H1 (cell line): ENCODE measurements at regions not wholly inside any gene's neighbourhood (a gene's known extent, or its start where the extent isn't known, plus 50 kb on each side); places are given as distances from the start of the nearest gene placed in this dataset.

ENCODE experiments used
- CTCF ChIA-PET: fragments of 300-600 bp; sonication (Branson Sonifier 250); formaldehyde crosslinking; loops from one replicate; lab custom pipeline; 2021; ENCODE audit not compliant: partially characterized antibody; lab: Charles Lee
- POLR2A ChIA-PET: fragments of 300-600 bp; sonication (Branson Sonifier 250); formaldehyde crosslinking; loops from one replicate; lab custom pipeline; 2021; ENCODE audit warnings: inconsistent platforms; ENCODE audit not compliant: partially characterized antibody; lab: Charles Lee
- DNase-seq, 2 experiments: peaks; one replicate each; pipeline versions ENCODE4 v3.0.0 to v3.0.0-alpha.2; 2010 to 2022; ENCODE audit warnings: low spot score in 2 of 2, low read depth in 1 of 2, mixed read lengths in 1 of 2
- FAIRE-seq: peaks from 2 replicates; lab custom pipeline; 2011; peaks lifted over from hg19 to GRCh38; lab: Jason Lieb, UNC
- H2AFZ ChIP-seq: 2 replicates; pipeline ENCODE4 v1.8.1; 2012; ENCODE audit warnings: low read length, inconsistent platforms
- H2AK5ac ChIP-seq: 2 replicates; pipeline ENCODE4 v1.6.1; 2013; ENCODE audit warnings: low read depth, low read length
- H2BK120ac ChIP-seq: replicated peaks from 2 replicates; pipeline ENCODE3; 2013; ENCODE audit warnings: low read depth, low read length, inconsistent platforms
- H2BK12ac ChIP-seq: 2 replicates; pipeline ENCODE4 v1.6.1; 2013; ENCODE audit warnings: low read depth, low read length
- H2BK15ac ChIP-seq: 2 replicates; pipeline ENCODE4 v1.6.1; 2013; ENCODE audit warnings: low read length
- H2BK20ac ChIP-seq: 2 replicates; pipeline ENCODE4 v1.6.1; 2013; ENCODE audit warnings: low read length
- H2BK5ac ChIP-seq: 2 replicates; pipeline ENCODE4 v1.6.1; 2013; ENCODE audit warnings: low read depth, low read length
- H3K14ac ChIP-seq: 2 replicates; pipeline ENCODE4 v1.6.1; 2013; ENCODE audit warnings: inconsistent platforms; ENCODE audit not compliant: insufficient read length
- H3K18ac ChIP-seq: 2 replicates; pipeline ENCODE4 v1.6.1; 2013; ENCODE audit warnings: low read length; ENCODE audit errors: extremely low read depth
- H3K23ac ChIP-seq: 2 replicates; pipeline ENCODE4 v1.6.1; 2013; ENCODE audit warnings: inconsistent platforms; ENCODE audit not compliant: insufficient read length
- H3K23me2 ChIP-seq: 2 replicates; pipeline ENCODE4 v1.6.1; 2013; ENCODE audit warnings: low read depth, low read length
- H3K27ac ChIP-seq: 2 replicates; pipeline ENCODE4 v1.6.1; 2011; ENCODE audit warnings: low read depth, low read length, inconsistent platforms
- H3K27me3 ChIP-seq, 4 experiments: replicated peaks in 1 of 4; 1 replicate in 1 of 4; 2 replicates in 3 of 4; pipeline versions ENCODE4 v1.6.1 to v1.8.1; 2011 to 2013; ENCODE audit warnings: low read length in 3 of 4, mild to moderate bottlenecking in 3 of 4, inconsistent platforms in 2 of 4, mixed read lengths in 2 of 4, moderate library complexity in 1 of 4; ENCODE audit not compliant: control insufficient read depth in 3 of 4, insufficient read depth in 3 of 4; ENCODE audit errors: extremely low read depth in 1 of 4
- H3K36me3 ChIP-seq, 4 experiments: 2 replicates each; pipeline versions ENCODE4 v1.6.1 to v1.8.1; 2011 to 2013; ENCODE audit warnings: mild to moderate bottlenecking in 4 of 4, low read length in 3 of 4, moderate library complexity in 2 of 4, control low read depth in 1 of 4, inconsistent platforms in 1 of 4; ENCODE audit not compliant: insufficient read depth in 4 of 4, control insufficient read depth in 2 of 4
- H3K4ac ChIP-seq: replicated peaks from 2 replicates; pipeline ENCODE3; 2013; ENCODE audit warnings: low read length, low read depth, mixed read lengths, inconsistent platforms; ENCODE audit not compliant: insufficient read length
- H3K4me1 ChIP-seq, 4 experiments: replicated peaks in 1 of 4; 1 replicate in 1 of 4; 2 replicates in 3 of 4; pipeline versions ENCODE4 v1.6.1 to v1.8.1; 2011 to 2013; ENCODE audit warnings: low read length in 3 of 4, inconsistent platforms in 2 of 4, mixed read lengths in 1 of 4; ENCODE audit not compliant: insufficient read depth in 4 of 4, control insufficient read depth in 3 of 4
- H3K4me2 ChIP-seq, 2 experiments: 2 replicates each; pipeline versions ENCODE4 v1.6.1 to v1.8.1; 2011 to 2013; ENCODE audit warnings: low read depth in 2 of 2, low read length in 2 of 2, control low read depth in 1 of 2, inconsistent platforms in 1 of 2, mild to moderate bottlenecking in 1 of 2; ENCODE audit not compliant: insufficient read depth in 1 of 2
- H3K4me3 ChIP-seq, 4 experiments: fragments of 200-600, 300-600 bp in 1 of 4; sonication (generic), shearing (Covaris generic), sonication (Bioruptor Twin) in 1 of 4; 2 replicates each; pipeline versions ENCODE4 v1.5.1 to v1.8.1; 2011 to 2016; ENCODE audit warnings: low read length in 4 of 4, low read depth in 3 of 4, control low read depth in 2 of 4, inconsistent platforms in 2 of 4, mild to moderate bottlenecking in 2 of 4, mixed read lengths in 1 of 4, moderate library complexity in 1 of 4; ENCODE audit not compliant: insufficient read depth in 2 of 4; ENCODE audit errors: extremely low read depth in 1 of 4
- H3K56ac ChIP-seq: replicated peaks from 2 replicates; pipeline ENCODE3; 2013; ENCODE audit warnings: low read depth, mild to moderate bottlenecking, mixed read lengths, low read length, inconsistent platforms; ENCODE audit not compliant: insufficient read length
- H3K79me1 ChIP-seq: 2 replicates; pipeline ENCODE4 v1.6.1; 2013; ENCODE audit warnings: low read depth, low read length, control low read depth
- H3K79me2 ChIP-seq, 2 experiments: 2 replicates each; pipeline versions ENCODE4 v1.6.1 to v1.8.1; 2012 to 2013; ENCODE audit warnings: low read length in 2 of 2, mild to moderate bottlenecking in 2 of 2, inconsistent platforms in 1 of 2; ENCODE audit not compliant: insufficient read depth in 2 of 2, control insufficient read depth in 1 of 2
- H3K9ac ChIP-seq, 4 experiments: replicated peaks in 1 of 4; 1 replicate in 1 of 4; 2 replicates in 3 of 4; pipeline versions ENCODE4 v1.6.1 to v1.8.1; 2011 to 2013; ENCODE audit warnings: low read depth in 3 of 4, low read length in 3 of 4, control low read depth in 2 of 4, mild to moderate bottlenecking in 2 of 4, moderate library complexity in 2 of 4, inconsistent platforms in 1 of 4; ENCODE audit errors: extremely low read depth in 1 of 4
- H3K9me3 ChIP-seq, 2 experiments: 2 replicates each; pipeline versions ENCODE4 v1.6.1 to v1.8.1; 2012 to 2013; ENCODE audit warnings: mild to moderate bottlenecking in 2 of 2, moderate library complexity in 2 of 2, control low read depth in 1 of 2, inconsistent platforms in 1 of 2, low read depth in 1 of 2, low read length in 1 of 2, mixed read lengths in 1 of 2; ENCODE audit not compliant: insufficient read depth in 2 of 2
- H4K20me1 ChIP-seq, 2 experiments: replicated peaks in 1 of 2; 2 replicates each; pipeline versions ENCODE3 to v1.8.1; 2011 to 2013; ENCODE audit warnings: inconsistent platforms in 2 of 2, low read length in 2 of 2, mild to moderate bottlenecking in 1 of 2; ENCODE audit not compliant: insufficient read depth in 2 of 2, control insufficient read depth in 1 of 2
- H4K5ac ChIP-seq: 2 replicates; pipeline ENCODE4 v1.6.1; 2013; ENCODE audit warnings: low read length, low read depth, mixed read lengths, inconsistent platforms; ENCODE audit not compliant: insufficient read length
- H4K8ac ChIP-seq: 2 replicates; pipeline ENCODE4 v1.8.0; 2013; ENCODE audit warnings: mild to moderate bottlenecking, moderate library complexity, low read length, inconsistent platforms; ENCODE audit not compliant: insufficient read depth; ENCODE audit errors: extremely low read depth
- H4K91ac ChIP-seq: replicated peaks from 2 replicates; pipeline ENCODE3; 2013; ENCODE audit warnings: low read length, mixed read lengths, inconsistent platforms; ENCODE audit not compliant: insufficient read length
- ATF2 ChIP-seq: IDR thresholded peaks from 2 replicates; pipeline ENCODE4 v1.6.1; 2012; ENCODE audit warnings: low read length, inconsistent platforms
- CTCF ChIP-seq, 3 experiments: IDR thresholded peaks; 1 replicate in 2 of 3; 2 replicates in 1 of 3; pipeline versions ENCODE4 v1.5.1 to v1.6.1; 2011; ENCODE audit warnings: low read length in 3 of 3, mild to moderate bottlenecking in 3 of 3, inconsistent platforms in 2 of 3, low read depth in 1 of 3, moderate library complexity in 1 of 3; ENCODE audit not compliant: insufficient read depth in 1 of 3; ENCODE audit errors: control extremely low read depth in 1 of 3
- EGR1 ChIP-seq: IDR thresholded peaks from 2 replicates; pipeline ENCODE4 v1.6.1; 2011; ENCODE audit warnings: low read depth, low read length, borderline replicate concordance
- FOSL1 ChIP-seq: IDR thresholded peaks from 2 replicates; pipeline ENCODE4 v1.6.1; 2011; ENCODE audit warnings: mild to moderate bottlenecking, low read depth, low read length, moderate library complexity; ENCODE audit not compliant: insufficient read depth
- HDAC2 ChIP-seq, 2 experiments: fragments of 300-600 bp in 1 of 2; sonication (generic) in 1 of 2; IDR thresholded peaks; 2 replicates each; pipeline ENCODE4 v1.6.1; 2011 to 2012; ENCODE audit warnings: low read depth in 2 of 2, low read length in 2 of 2, mild to moderate bottlenecking in 2 of 2, moderate library complexity in 2 of 2, borderline replicate concordance in 1 of 2, inconsistent platforms in 1 of 2
- SIN3A ChIP-seq, 2 experiments: IDR thresholded peaks in 1 of 2; conservative IDR thresholded peaks in 1 of 2; 2 replicates each; pipeline ENCODE4 v1.6.1; 2011 to 2012; ENCODE audit warnings: low read length in 2 of 2, improper control_type of control experiment in 1 of 2, low read depth in 1 of 2, mild to moderate bottlenecking in 1 of 2
- SP4 ChIP-seq: IDR thresholded peaks from 2 replicates; pipeline ENCODE4 v1.6.1; 2012; ENCODE audit warnings: low read length, inconsistent platforms
- TCF12 ChIP-seq: IDR thresholded peaks from 2 replicates; pipeline ENCODE4 v1.6.1; 2011; ENCODE audit warnings: low read depth, mild to moderate bottlenecking, low read length
- WGBS, 2 experiments: shearing (Covaris generic) in 1 of 2; methylation state at CpG; one replicate each; pipeline versions ENCODE4 v1.1.6 to v1.1.7; 2013 to 2015; ENCODE audit warnings: low lambda C conversion rate in 2 of 2, mixed read lengths in 2 of 2, inconsistent platforms in 1 of 2, low coverage in 1 of 2, missing lambda C conversion rate in 1 of 2; ENCODE audit not compliant: insufficient replicate concordance in 2 of 2, insufficient coverage in 1 of 2, insufficient read length in 1 of 2; ENCODE audit errors: extremely low coverage in 1 of 2, missing lambda C conversion rate in 1 of 2; 5-methylcytosine and 5-hydroxymethylcytosine counted together
- TF ChIP-seq, protein P1 (sequence below): IDR thresholded peaks from 2 replicates; pipeline ENCODE4 v1.6.1; 2011; ENCODE audit warnings: low read depth, mild to moderate bottlenecking, low read length; ENCODE audit not compliant: insufficient read depth

- no peak for DNase-seq
- TF ChIP-seq SIN3A (conservative IDR thresholded peaks at IDR 0.05 in 1 of 2, IDR thresholded peaks at IDR 0.05 in 1 of 2; ENCODE audit: low read depth in 1 of 2, low read length in 2 of 2): no peak
- TF ChIP-seq EGR1: no peak
- no peak for TF ChIP-seq TCF12
- TF ChIP-seq CTCF (IDR thresholded peaks at IDR 0.05; ENCODE audit: control extremely low read depth in 1 of 3, insufficient read depth in 1 of 3, low read depth in 1 of 3, low read length in 3 of 3): no peak
- no peak for TF ChIP-seq FOSL1
- no peak for TF ChIP-seq ATF2
- no peak for TF ChIP-seq HDAC2 (IDR thresholded peaks at IDR 0.05; ENCODE audit: borderline replicate concordance in 1 of 2, low read depth in 2 of 2, low read length in 2 of 2)
- TF ChIP-seq SP4: no peak
- TF ChIP-seq, protein P1, sequence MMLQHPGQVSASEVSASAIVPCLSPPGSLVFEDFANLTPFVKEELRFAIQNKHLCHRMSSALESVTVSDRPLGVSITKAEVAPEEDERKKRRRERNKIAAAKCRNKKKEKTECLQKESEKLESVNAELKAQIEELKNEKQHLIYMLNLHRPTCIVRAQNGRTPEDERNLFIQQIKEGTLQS: no peak
These were observed 1136.3 kb upstream of the B3GALT2 start for GRCh38 chr1:194322751-194323150.

More at GRCh38 chr1:194322751-194323150, 1136.3 kb upstream of the B3GALT2 start:
- Histone ChIP-seq H3K56ac (no peak overlapping the region), H3K9me3 (no peaks in the 10 kb centered on the region), H3K79me2 (no peaks in the 10 kb centered on the region), H2BK15ac (no peak overlapping the region), H2BK12ac (no peak overlapping the region), H3K4me2 (no peak overlapping the region), H3K23me2 (no peaks in the 10 kb centered on the region), H3K36me3 (no peaks in the 10 kb centered on the region), H4K20me1 (no peaks in the 10 kb centered on the region), H3K18ac (no peak overlapping the region), H3K9ac (no peak overlapping the region), H4K8ac (no peak overlapping the region), H3K4me3 (no peak overlapping the region), H3K4me1 (no peaks in the 10 kb centered on the region), H3K27me3 (no peaks in the 10 kb centered on the region), H2AK5ac (no peak overlapping the region), H4K91ac (no peak overlapping the region), H3K4ac (no peak overlapping the region), H2BK20ac (no peak overlapping the region), H3K23ac (no peak overlapping the region), H4K5ac (no peak overlapping the region), H2AFZ (no peak overlapping the region), H3K14ac (no peak overlapping the region), H3K27ac (no peak overlapping the region), H2BK5ac (no peak overlapping the region), H3K79me1 (no peaks in the 10 kb centered on the region), H2BK120ac (no peak overlapping the region)
- ChIA-PET POLR2A (no interaction called here), CTCF (interaction anchor here (0.6 kb wide), 1 partner anchor 574 kb away, joined by 3 read pairs; no protein-coding TSS in a partner anchor)
- WGBS, 2 experiments: 91% methylated on average over 4 of the region's 4 CpGs; no CpG with 5 or more reads in 1 of the 2 experiments
- FAIRE-seq: no peak
